ENCODE measurements at regions not wholly inside any gene's neighbourhood (a gene's known extent, or its start where the extent isn't known, plus 50 kb on each side); places are given as distances from the start of the nearest gene placed in this dataset.
A peak's percentile ranks its signal among the peaks of the same experiment; 100 is the strongest.
"Not testable (repeated sequence)": the region's sequence is repeated elsewhere in the genome, so short reads cannot be mapped to it uniquely, and the experiment has no call there.

DNA sequence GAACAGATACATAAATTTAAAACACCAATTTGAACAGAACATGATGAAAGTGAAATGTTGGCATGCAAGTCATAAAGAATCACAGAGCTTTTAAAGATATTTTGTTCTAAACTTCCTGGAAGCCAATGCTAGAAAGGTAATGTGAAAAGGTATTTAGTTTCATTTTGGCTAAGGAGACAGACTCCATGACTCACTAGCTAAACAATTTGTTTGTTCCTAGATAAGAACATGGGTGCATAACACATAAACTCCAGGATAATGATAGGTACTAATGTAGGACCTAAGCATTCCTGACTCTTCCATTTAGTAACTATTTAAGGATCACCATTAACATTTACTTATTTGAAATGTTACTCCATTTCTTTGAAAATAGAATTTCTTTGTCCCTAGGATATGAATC is 292.5 kb upstream of the CNTNAP5 start:
- no peak for DNase-seq

DNA sequence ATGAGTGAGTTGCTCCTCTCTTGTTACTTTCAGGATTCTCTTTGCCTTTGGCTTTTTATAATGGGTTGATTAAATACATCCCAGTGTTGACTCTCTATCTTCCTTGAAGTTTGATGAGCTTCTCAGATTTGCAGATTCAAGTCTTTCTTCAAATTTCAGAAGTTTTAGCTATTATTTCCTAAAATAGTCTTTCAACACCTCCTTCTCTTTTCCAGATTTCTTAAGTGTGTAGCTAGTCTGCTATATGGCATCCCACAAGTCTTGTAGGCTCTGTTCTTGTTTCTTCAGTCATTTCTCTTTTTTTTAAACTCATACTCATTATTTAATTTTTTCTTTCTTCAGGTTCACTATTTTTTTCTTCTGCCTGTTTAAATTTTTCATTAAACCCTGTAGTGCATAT is 287.7 kb upstream of the CNTNAP5 start:
- DNase-seq, result no peak

DNA sequence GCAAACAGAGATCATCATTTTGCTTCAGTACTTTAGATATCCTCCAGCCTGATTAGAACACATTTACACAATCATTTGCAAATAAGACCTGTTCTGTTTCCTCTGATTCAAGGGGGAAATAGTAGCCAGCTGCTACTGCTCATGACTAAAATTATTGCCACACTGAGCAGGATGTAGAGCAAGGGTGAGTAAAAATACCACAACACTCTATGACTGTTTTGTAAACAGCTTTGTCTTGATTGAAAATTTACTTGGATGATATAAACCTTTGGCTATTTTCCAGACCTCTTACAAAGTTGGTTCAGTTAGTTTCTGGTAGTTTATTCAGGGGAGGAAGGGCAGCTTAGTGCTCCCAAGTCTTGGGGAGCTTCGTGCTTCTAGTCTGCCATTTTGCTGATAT is 286.4 kb upstream of the CNTNAP5 start:
- peak; percentile 2 for DNase-seq

DNA sequence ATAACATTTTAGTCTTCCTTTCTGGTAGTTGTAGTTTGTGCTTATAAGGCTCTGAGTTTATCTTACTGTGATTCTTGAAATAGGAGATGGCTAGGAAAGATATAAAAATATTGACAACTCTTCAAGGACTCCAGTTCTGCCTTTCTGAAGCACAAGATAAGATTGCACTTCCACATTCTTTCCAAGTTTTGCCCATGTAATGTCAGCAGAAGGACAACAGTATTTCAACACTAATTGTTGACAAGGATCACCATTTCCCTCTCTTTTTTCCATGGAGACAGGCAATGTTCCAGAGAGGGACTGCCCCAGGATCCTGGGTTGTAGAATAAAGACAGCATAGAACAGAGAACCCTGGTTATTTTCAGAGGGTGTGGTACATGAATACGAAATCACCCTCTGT is 279.1 kb upstream of the CNTNAP5 start:
- no peak for DNase-seq

DNA sequence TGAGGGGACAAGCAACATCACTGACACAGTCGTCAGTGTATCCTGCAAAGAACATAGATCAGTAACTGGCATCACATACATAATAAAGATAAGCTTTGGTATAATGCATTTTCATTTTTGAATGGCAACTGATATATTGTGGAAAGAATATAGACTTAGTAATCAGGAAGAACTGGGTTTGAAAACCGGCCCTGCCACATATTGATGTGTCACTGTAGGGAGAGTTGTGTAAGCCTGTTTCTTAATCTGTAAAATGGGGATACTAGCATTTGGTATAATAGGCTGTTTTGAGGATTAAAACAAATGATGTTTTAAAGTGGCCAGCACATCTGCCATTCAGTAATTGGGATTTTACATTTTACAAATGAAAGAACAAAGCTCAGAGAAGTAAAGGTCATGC is 277.8 kb upstream of the CNTNAP5 start:
- DNase-seq, result no peak

DNA sequence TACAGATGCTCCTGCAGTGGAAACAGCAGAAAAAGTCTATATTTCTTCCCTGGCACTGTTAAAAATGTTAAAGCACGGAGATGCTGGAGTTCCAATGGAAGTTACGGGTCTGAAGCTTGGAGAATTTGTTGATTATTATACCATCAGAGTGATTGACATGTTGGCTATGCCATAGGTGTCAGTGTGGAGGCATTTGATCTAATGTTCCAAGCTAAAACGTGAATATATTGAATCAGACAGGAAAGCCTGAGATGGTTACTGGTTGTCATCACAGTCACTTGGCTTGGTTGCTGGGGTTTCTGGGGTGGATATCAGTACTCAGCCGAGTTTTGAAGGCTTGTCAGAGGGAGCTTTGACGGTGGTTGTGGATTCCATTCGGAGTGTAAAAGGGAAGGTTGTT is 262.9 kb upstream of the CNTNAP5 start:
- no peak for DNase-seq

DNA sequence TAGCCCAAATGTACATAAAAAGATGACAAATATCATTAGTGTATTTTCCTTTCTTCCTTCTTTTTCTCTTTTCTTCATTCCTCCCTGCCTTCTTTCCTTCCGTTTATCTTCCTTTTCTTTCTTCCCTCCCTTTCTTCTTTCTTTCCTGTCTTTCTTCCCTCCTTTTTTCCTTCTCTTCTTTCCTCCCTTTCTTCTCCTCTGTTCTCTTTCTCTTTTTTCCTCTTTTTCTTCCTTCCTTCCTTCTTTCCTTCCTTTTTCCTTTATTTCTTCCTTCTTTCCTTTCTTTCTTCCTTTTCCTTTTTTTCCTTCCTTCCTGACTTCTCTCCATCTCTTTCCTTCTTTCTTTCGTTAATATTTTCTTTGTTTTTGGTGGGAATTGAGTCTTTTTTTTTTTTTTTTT is 256.9 kb upstream of the CNTNAP5 start:
- DNase-seq, result no peak

DNA sequence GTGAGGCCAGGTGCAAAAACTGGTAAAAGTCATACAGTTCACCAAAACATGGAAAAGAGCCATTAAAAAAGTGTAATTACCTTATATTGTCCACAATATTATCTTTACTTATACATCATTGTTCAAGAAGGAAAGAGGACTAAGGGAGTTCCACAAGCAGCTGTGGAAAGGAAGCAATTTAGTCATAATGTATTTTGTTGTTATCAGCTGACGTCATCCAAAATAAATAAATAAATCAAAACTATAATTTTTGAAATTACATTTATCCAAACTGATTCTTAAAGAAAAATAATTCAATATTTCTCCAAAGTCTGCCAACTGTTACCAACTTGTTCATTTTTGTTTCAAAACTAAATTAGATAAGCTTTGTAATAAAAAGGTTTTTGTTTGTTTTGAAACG is 256.1 kb upstream of the CNTNAP5 start:
- no peak for DNase-seq

DNA sequence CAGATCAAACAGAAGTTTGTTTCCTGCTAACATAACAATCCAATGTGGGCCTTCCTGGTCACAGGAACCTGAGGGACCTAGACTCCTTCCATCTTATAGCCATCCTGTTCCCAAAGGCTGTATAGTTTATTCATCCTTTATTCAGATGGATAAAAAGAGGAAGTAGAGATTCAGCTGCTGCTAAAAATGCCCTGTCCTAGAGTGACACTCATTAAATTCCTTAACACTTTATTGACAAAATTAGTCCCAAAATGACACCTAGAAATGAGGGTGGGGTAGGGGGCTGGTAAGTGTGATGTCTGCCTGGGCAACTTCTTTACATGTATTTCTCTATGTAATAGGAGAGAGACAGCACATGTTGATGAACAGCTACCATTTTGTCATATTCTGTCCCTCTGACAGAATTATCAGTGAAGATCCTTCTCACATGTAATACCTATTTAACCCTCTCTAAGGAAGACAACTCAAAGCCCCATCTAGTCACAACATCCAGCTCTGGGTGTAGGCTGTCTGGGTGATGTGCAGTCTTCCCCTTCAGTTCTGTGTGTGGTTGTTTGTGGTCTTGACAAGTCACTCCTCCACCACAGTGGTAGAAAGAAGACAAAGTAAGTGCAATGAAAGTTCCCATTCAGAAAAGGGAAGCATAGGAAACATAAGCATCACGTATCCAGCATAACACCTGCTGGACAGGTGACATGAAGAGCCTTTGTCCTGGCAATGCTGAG is 253.9 kb upstream of the CNTNAP5 start:
- no peak for DNase-seq

DNA sequence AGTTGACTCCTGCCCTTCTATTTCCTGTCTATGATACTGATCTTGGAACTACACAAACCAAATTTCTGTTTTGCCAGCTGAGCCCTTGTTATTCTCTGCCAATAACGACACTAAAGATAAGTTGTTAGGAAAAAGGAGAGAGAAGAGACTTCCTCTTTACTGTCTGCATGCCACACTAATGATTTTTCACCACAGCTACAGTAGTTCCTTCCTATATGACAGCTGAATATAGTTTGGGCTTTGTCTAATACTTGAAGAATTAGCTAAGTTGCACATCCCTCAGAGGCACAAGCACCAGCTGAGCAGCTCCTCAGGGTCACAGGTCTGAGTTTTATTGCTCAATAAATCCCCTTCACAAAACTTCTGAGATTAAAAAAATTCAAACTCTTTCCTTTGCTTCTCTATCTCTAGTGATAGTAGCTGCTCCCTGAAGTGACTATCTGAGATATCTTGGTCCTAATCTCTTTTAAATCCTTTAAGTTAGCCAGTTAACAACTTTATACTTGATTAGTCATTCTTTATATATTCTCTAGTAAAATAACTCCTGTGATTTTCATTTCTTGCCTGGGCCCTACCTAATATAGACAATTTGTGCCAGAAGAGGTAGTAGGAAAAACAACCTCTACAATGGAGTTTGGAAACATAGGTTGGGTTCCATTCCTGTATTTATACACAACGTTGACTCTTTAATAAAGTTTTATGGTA is 253.0 kb upstream of the CNTNAP5 start:
- no peak for DNase-seq

DNA sequence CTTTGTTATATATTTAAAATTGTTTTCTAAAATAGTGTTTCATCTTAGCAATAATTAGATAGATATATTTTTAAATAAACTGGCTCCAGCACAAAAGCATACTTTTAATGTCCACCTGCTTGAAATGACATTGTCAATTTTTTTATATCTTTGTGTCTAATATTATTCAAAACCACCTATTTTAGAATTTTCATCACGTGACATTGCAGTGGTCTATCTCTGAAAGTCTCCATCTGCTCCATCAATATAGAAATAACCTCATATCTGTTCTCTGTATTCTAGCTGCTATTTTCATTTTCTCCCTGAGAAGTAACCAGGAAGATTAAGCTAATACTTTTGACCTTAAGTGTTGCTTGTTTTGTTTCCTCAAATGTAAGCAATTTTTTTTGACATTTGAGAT is 248.0 kb upstream of the CNTNAP5 start:
- no peak for DNase-seq

DNA sequence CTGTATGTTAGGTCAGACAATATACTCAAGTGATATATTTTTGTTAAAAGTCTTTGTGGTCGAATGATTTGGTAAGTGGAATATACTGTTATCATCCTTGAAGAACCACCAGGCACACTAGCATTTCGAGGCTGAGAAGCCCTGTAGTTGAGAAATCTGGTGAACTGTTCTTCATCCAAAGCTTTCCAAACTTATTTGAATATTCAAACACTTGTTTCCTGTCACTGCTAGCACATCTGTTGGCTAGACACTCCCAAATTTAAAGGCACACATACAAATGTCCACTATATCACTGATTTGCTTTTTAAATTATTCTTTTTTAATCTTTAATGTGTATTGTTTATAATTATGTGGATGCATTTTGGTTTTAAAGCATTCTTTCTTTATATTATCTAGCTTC is 241.9 kb upstream of the CNTNAP5 start:
- no peak for DNase-seq

DNA sequence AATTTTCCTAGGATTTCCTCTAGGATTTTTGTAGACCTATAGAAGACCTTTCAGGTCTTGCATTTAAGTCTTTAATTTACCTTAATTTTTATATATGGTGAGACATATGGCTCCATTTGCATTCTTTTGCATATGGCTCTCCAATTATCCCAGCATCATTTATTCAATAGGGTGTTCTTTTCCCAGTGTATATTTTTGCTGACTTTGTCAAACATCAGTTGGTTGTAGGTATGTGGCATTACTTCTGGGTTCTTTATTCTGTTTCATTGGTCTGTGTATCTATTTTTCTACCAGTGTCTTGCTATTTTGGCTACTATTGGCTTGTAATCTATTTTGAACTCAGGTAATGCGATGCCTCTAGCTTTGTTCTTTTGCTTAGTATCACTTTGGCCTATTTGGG is 239.8 kb upstream of the CNTNAP5 start:
- DNase-seq, result no peak

DNA sequence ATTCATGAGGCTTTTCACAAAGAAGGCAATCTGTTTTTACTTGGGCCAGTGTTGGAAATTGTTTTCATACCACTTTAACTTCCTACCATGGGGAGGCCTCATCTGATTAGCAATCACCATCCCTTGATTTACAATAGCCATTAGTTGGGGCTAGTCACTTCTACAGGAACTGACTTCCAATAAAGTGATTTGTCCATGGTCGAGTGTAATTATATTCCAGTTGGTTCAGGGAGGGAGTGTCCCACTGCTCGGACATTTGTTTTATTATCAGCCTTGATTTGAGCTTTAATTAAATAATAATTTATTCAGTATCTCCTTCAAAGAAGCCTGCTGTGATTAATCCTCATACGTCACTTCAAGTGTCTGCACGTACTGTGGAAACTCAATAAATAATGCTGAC is 233.9 kb upstream of the CNTNAP5 start:
- DNase-seq, result no peak

DNA sequence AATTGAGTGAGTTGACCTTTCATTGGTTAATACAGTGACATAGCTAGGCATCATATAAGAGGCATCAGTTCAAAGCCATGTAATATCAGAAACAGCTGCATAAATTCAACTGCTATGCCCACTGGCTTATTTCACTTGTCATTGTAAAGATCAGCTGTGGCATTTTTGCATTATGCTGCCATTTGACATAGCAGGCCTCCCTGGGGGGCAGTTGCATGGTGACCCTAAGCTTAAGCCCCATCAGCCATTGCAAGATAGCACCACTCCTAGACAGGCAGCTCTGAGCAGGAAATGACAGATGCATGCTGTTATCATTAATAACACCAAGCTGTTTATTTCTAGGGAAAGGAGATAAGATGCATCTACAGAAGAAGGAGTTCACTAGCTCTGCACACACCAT is 233.4 kb upstream of the CNTNAP5 start:
- peak; percentile 78 for DNase-seq

DNA sequence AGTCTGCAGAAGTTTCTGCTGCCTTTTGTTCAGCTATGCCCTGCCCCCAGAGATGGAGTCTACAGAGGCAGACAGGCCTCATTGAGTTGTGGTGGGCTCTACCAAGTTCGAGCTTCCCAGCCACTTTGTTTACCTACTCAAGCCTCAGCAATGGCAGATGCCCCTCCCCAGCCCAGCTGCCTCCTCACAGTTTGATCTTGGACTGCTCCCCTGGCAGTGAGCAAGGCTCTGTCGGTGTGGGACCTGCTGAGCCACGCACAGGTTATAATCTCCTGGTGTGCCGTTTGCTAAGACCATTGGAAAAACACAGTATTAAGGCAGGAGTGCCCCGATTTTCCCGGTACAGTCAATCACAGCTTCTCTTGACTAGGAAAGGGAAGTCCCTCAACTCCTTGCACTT is 221.0 kb upstream of the CNTNAP5 start:
- DNase-seq, result not testable (repeated sequence)

DNA sequence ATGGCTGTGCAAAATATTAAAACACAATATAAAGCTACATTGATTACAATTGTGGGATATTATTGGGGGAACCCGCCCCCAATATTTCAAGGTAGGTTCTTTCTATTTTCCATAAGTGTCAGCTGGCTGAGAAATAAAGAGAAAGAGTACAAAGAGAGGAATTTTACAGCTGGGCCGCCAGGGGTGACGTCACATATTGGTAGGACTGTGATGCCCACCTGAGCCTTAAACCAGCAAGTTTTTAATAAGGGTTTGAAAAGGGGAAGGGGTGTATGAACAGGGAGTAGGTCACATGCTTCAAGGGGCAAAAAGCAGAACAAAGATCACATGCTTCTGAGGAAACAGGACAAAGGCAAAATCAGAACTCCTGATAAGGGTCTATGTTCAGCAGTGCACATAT is 219.3 kb upstream of the CNTNAP5 start:
- not testable (repeated sequence) for DNase-seq

DNA sequence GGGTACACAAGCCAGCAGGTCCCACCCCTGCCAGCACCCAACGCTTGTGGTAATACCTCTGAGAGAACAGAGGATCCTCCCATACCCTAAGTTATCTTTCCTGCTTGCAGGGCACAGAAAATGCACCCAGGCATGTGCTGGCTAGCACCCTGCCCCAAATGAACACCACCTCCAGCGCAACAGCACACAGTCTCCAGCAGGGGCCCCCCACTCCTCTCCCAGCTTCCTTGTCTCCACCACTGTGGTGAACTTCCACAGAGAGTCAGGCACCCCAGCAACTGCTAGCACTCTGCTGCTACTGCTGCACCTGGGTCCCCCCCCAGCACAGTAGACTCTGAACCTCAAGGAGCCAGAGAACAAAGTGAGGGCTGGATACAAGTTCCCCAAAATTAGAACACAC is 216.8 kb upstream of the CNTNAP5 start:
- peak; percentile 2 for DNase-seq

DNA sequence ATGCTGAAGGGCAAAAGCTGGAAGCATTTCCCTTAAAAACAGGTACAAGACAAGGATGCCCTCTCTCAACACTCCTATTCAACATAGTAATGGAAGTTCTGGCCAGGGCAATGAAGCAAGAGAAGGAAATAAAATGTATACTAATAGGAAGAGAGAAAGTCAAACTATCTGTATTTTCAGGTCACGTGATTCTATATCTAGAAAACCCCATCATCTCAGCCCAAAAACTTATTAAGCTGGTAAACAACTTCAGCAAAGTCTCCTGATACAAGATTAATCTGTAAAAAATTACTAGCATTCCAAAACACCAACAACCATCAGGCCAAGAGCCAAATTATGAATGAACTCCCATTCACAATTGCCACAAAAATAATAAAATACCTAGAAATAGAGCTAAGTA is 213.2 kb upstream of the CNTNAP5 start:
- no peak for DNase-seq

DNA sequence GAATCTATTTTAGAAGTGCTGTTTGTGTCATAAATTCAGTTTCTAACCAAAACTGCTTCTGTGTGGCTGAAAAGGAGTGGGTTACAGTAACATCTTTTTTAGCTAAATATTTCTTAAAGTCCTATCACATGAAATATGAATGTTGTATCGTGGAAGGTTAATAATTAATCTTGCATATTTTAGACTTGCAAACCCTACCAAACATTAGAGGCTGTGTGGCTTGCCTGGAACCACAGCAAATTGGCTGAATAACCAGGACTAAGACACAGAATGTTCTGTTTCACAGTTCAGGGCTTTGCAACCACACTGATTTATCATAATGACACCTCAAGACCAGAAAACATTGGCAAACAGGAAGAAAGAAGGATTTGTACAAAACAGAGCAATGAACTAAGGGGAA is 208.9 kb upstream of the CNTNAP5 start:
- no peak for DNase-seq

DNA sequence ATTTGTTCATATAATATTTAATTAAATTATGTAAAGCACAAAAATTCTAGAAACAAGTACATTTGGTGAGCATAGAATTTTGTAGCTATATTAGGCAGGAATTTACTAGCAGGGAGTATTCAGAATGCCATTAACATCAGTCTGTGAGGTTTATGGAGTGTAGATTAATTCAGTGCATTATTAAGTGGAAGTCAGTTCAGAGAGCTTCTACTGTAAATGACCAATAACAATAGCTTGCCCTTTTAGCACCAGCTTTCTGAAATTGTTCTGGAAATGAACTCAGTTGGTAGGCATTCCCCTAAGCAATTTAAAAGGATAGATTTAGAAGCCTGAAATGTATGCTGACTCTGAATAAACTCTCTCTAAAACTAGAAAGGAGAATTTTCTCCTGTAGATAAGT is 208.2 kb upstream of the CNTNAP5 start:
- DNase-seq, result no peak

DNA sequence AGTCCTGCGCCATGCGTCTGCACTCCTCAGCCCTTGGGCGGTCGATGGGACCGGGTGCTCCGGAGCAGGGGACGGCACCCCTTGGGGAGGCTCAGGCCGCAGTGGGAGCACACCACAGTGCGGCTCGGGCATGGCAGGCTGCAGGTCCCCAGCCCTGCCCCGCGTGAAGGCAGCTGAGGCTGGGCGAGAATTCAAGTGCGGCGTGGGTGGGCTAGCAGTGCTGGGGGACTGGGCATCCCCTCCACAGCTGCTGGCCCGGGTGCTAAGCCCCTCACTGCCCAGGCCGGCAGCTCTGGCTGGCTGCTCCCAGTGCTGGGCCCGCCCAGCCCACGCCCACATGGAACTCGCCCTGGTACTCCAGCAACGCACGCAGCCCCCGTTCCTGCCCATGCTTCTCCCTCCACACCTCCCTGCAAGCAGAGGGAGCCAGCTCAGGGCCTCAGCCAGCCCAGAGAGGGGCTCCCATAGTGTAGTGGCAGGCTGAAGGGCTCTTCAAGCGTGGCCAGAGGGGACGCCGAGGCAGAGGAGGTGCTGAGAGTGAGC is 198.3 kb upstream of the CNTNAP5 start:
- DNase-seq, result no peak

DNA sequence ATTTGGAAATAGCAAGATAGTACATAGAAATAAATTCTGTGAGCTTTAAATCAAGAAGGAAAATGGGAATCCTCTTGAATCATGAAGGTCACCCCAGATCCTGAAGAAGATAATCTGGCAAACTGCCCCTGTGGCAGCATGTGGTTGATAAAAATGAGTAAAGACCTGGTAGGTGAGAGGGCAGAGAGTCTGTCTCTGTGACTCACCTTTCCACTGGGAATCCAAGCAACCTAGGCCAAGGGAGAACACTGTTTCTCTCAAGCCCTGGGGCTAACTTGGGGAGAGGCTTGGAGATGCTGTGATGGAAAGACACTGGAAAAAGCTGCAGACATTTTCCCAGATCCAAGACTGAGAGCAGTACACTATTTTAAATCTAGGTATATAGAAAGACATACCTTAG is 185.8 kb upstream of the CNTNAP5 start:
- DNase-seq, result no peak

DNA sequence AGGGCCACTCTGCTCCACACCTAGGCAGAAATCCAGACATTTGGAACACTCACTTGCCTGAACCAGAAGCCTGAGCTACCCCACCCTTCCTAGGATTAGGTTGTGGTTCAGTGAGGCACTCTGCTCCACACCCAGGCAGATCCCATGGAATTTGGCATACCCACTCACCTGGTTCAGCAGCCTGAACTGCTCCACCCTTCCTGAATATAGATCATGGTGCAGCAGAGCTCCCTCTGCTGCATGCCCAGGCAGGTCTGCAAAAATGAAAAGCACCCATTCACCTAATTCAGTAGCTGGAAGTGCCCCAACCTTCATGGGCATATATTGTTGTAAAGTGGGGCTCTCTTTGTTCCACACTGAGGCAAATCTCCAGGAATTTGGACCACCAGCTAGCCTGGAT is 185.1 kb upstream of the CNTNAP5 start:
- no peak for DNase-seq

DNA sequence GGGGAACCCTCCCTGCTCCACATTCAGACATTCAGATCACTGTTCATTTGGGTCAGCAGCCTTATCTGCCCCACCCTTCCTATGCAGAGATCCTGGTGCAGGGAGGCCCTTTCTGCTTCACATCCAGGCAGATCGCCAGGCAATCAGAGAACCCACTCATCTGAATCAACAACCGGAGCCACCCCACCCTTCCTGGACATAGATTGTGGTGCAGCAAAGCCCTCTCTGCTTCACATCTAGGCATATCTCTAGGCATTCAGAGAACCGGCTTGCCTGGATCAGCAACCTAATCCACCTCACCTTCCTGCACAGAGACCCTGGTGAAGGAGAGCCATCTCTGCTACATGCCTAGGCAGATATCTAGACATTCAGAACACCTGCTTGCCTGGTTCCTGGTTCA is 184.5 kb upstream of the CNTNAP5 start:
- peak; percentile 40 for DNase-seq

All from hematopoietic multipotent progenitor cell treated with erythropoietin and hydrocortisone succinate and interleukin-3 and kit ligand, for 8 days (in vitro differentiated cells).